Stromal cell of bone marrow (primary cell): ENCODE measurements at regions not wholly inside any gene's neighbourhood (a gene's known extent, or its start where the extent isn't known, plus 50 kb on each side); places are given as distances from the start of the nearest gene placed in this dataset.

ENCODE experiments used
- DNase-seq: peaks from one replicate; pipeline ENCODE4 v3.0.0-alpha.2; 2012; ENCODE audit warnings: low read depth

GRCh38 chr9:89996773-89997172 is 392.0 kb downstream of the GADD45G start:
- DNase-seq, result no peak

- DNase-seq, result no peak
Measured at GRCh38 chr9:89998633-89999032, 393.8 kb downstream of the GADD45G start.

- DNase-seq, result no peak
Measured at GRCh38 chr9:89999176-89999533, 394.3 kb downstream of the GADD45G start.

GRCh38 chr9:89999534-90000370 is 394.9 kb downstream of the GADD45G start:
- no peak for DNase-seq

- DNase-seq, result no peak
Measured at GRCh38 chr9:90000925-90001324, 396.1 kb downstream of the GADD45G start.

GRCh38 chr9:90001747-90002146 is 396.9 kb downstream of the GADD45G start:
- DNase-seq, result no peak

GRCh38 chr9:90002397-90003271 is 397.8 kb downstream of the GADD45G start:
- no peak for DNase-seq

GRCh38 chr9:90005388-90005787 is 400.6 kb downstream of the GADD45G start:
- DNase-seq, result no peak

- DNase-seq, result peak; percentile 78
Measured at GRCh38 chr9:90007516-90008440, 403.0 kb downstream of the GADD45G start.

GRCh38 chr9:90009447-90009846 is 404.6 kb downstream of the GADD45G start:
- DNase-seq, result no peak

- DNase-seq, result no peak
Measured at GRCh38 chr9:90010793-90011192, 406.0 kb downstream of the GADD45G start.

- DNase-seq, result no peak
Measured at GRCh38 chr9:90012949-90013348, 408.1 kb downstream of the GADD45G start.

- no peak for DNase-seq
Measured at GRCh38 chr9:90013778-90014177, 409.0 kb downstream of the GADD45G start.

GRCh38 chr9:90014421-90014820 is 409.6 kb downstream of the GADD45G start:
- no peak for DNase-seq

GRCh38 chr9:90016272-90016671 is 411.5 kb downstream of the GADD45G start:
- DNase-seq, result no peak

- no peak for DNase-seq
Measured at GRCh38 chr9:90017679-90018078, 412.9 kb downstream of the GADD45G start.

GRCh38 chr9:90018688-90019087 is 413.9 kb downstream of the GADD45G start:
- no peak for DNase-seq

- DNase-seq, result no peak
Measured at GRCh38 chr9:90019626-90020025, 414.8 kb downstream of the GADD45G start.

- DNase-seq, result no peak
Measured at GRCh38 chr9:90020276-90020871, 415.6 kb downstream of the GADD45G start.

- DNase-seq, result no peak
Measured at GRCh38 chr9:90021216-90021906, 416.5 kb downstream of the GADD45G start.

- no peak for DNase-seq
Measured at GRCh38 chr9:90022474-90022873, 417.7 kb downstream of the GADD45G start.
